ENCODE measurements at regions not wholly inside any gene's neighbourhood (a gene's known extent, or its start where the extent isn't known, plus 50 kb on each side); places are given as distances from the start of the nearest gene placed in this dataset.

GRCh38 chr2:12928775-12929401 is 212.2 kb downstream of the TRIB2 start:
- no peak for DNase-seq (ENCODE audit: low read depth in 2 of 2, low spot score in 1 of 2)

- no peak for DNase-seq (ENCODE audit: low read depth in 2 of 2, low spot score in 1 of 2)
Observed at GRCh38 chr2:12929758-12930157, 213.0 kb downstream of the TRIB2 start.

GRCh38 chr2:12930391-12930790 is 213.7 kb downstream of the TRIB2 start:
- DNase-seq (ENCODE audit: low read depth in 2 of 2, low spot score in 1 of 2): no peak

- no peak for DNase-seq (ENCODE audit: low read depth in 2 of 2, low spot score in 1 of 2)
Observed at GRCh38 chr2:12931186-12931844, 214.6 kb downstream of the TRIB2 start.

GRCh38 chr2:12932192-12932591 is 215.5 kb downstream of the TRIB2 start:
- DNase-seq (ENCODE audit: low read depth in 2 of 2, low spot score in 1 of 2): no peak

- no peak for DNase-seq (ENCODE audit: low read depth in 2 of 2, low spot score in 1 of 2)
Observed at GRCh38 chr2:12934146-12934756, 217.5 kb downstream of the TRIB2 start.

GRCh38 chr2:12935222-12935621 is 218.5 kb downstream of the TRIB2 start:
- DNase-seq (ENCODE audit: low read depth in 2 of 2, low spot score in 1 of 2): no peak

GRCh38 chr2:12935796-12936195 is 219.1 kb downstream of the TRIB2 start:
- DNase-seq (ENCODE audit: low read depth in 2 of 2, low spot score in 1 of 2): no peak

GRCh38 chr2:12941203-12941602 is 224.5 kb downstream of the TRIB2 start:
- DNase-seq (ENCODE audit: low read depth in 2 of 2, low spot score in 1 of 2): no peak

GRCh38 chr2:12948231-12948960 is 231.7 kb downstream of the TRIB2 start:
- DNase-seq (ENCODE audit: low read depth in 2 of 2, low spot score in 1 of 2): no peak

GRCh38 chr2:12948961-12949353 is 232.2 kb downstream of the TRIB2 start:
- no peak for DNase-seq (ENCODE audit: low read depth in 2 of 2, low spot score in 1 of 2)

- DNase-seq (ENCODE audit: low read depth in 2 of 2, low spot score in 1 of 2): no peak
Observed at GRCh38 chr2:12949406-12949805, 232.7 kb downstream of the TRIB2 start.

GRCh38 chr2:12950174-12950573 is 233.4 kb downstream of the TRIB2 start:
- no peak for DNase-seq (ENCODE audit: low read depth in 2 of 2, low spot score in 1 of 2)

- DNase-seq (ENCODE audit: low read depth in 2 of 2, low spot score in 1 of 2): no peak
Observed at GRCh38 chr2:12950957-12951656, 234.4 kb downstream of the TRIB2 start.

GRCh38 chr2:12951657-12951973 is 234.9 kb downstream of the TRIB2 start:
- DNase-seq (ENCODE audit: low read depth in 2 of 2, low spot score in 1 of 2): no peak

- DNase-seq (ENCODE audit: low read depth in 2 of 2, low spot score in 1 of 2): no peak
Observed at GRCh38 chr2:12953596-12953995, 236.9 kb downstream of the TRIB2 start.

- no peak for DNase-seq (ENCODE audit: low read depth in 2 of 2, low spot score in 1 of 2)
Observed at GRCh38 chr2:12955864-12956263, 239.1 kb downstream of the TRIB2 start.

- no peak for DNase-seq (ENCODE audit: low read depth in 2 of 2, low spot score in 1 of 2)
Observed at GRCh38 chr2:12957251-12957650, 240.5 kb downstream of the TRIB2 start.

- DNase-seq (ENCODE audit: low read depth in 2 of 2, low spot score in 1 of 2): no peak
Observed at GRCh38 chr2:12959935-12960334, 243.2 kb downstream of the TRIB2 start.

- no peak for DNase-seq (ENCODE audit: low read depth in 2 of 2, low spot score in 1 of 2)
Observed at GRCh38 chr2:12960671-12961070, 243.9 kb downstream of the TRIB2 start.

- no peak for DNase-seq (ENCODE audit: low read depth in 2 of 2, low spot score in 1 of 2)
Observed at GRCh38 chr2:12964904-12965539, 248.3 kb downstream of the TRIB2 start.

Data from stimulated activated CD8-positive, alpha-beta memory T cell treated with anti-CD3 and anti-CD28 coated beads, Interleukin-4, amount 100 ng/mL, for 1 hour (primary cell).